ENCODE measurements at regions not wholly inside any gene's neighbourhood (a gene's known extent, or its start where the extent isn't known, plus 50 kb on each side); places are given as distances from the start of the nearest gene placed in this dataset.

DNA sequence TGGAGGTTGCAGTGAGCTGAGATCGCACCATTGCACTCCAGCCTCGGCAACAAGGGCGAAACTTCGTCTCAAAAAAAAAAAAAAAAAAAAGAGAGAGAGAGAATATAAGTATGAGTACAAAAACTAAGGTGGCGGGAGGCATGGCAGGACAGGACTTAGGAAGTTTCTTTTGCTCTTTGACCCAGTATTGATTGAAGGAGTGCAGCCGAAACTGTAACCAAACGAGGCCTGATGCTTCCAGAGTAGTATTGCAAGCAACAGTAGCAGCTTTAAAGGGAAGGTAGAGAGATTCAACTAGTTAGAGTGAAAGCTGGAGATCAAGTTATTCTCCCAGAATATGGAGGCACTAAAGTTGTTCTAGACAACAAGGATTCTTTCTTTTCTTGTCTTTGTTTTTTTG lies 99.2 kb upstream of the CASZ1 start:
- DNase-seq (ENCODE audit: low read depth): no peak
- no peak overlapping the region for H3K4me3 ChIP-seq (ENCODE audit: low read depth, low read length)
- TF ChIP-seq, protein P1, sequence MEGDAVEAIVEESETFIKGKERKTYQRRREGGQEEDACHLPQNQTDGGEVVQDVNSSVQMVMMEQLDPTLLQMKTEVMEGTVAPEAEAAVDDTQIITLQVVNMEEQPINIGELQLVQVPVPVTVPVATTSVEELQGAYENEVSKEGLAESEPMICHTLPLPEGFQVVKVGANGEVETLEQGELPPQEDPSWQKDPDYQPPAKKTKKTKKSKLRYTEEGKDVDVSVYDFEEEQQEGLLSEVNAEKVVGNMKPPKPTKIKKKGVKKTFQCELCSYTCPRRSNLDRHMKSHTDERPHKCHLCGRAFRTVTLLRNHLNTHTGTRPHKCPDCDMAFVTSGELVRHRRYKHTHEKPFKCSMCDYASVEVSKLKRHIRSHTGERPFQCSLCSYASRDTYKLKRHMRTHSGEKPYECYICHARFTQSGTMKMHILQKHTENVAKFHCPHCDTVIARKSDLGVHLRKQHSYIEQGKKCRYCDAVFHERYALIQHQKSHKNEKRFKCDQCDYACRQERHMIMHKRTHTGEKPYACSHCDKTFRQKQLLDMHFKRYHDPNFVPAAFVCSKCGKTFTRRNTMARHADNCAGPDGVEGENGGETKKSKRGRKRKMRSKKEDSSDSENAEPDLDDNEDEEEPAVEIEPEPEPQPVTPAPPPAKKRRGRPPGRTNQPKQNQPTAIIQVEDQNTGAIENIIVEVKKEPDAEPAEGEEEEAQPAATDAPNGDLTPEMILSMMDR (IDR thresholded peaks at IDR 0.05; ENCODE audit: low read depth, low read length, missing control alignments): no peak

DNA sequence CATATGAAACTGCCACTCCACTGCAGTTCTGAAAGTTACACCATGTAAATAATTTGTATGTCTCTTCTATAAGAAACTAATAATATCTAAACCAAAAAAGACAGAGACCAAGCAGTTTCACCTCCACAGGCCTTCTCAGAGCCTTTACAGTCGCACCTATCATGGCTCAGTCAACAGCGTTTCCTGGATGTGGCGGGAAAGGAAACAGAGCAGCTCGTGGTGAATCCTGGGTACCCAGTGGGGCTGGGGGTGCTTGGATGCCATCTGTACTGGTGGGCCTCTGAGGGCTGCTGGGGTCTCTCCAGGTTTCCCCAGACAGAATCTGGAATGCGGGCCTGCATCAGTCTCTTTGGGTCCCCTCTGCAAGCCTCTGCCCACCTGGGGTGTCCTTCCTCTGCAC lies 100.2 kb upstream of the CASZ1 start:
- TF ChIP-seq, protein P1 (IDR thresholded peaks at IDR 0.05; ENCODE audit: low read depth, low read length, missing control alignments): no peak
- H3K4me3 ChIP-seq (ENCODE audit: low read depth, low read length): no peak overlapping the region
- no peak for DNase-seq (ENCODE audit: low read depth)

DNA sequence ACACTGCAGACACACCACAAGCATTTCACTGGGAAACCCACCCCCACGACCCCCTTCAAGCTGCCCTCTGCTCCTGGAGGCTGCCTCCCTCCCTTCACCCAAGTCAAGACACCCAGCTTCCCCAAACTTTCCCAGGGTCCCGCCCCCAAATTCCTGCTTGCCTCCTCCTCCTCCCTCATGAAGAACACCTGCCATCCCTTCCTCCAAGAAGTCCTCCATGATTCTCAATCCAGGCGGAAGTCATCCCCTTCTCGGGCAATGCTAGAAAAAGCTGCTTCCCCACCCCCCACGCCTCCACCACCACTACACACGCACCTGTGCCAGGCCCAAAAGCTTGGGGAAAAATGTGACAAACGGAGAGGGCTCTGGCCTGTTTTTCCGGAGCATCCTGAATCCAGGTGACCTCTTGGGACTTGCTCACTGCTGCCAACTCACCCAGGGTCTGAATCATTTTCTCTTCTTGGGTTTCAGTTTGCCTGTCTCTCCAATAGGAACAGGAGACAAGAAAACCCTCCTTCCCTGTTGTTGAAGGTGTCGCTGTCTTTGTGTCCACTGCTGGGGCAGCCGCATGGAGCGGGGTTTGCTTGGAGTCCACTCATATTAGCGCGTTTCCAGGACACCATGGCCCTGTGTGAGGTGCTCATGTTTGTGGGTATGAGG lies 101.0 kb upstream of the CASZ1 start:
- DNase-seq (ENCODE audit: low read depth): no peak
- TF ChIP-seq, protein P1 (IDR thresholded peaks at IDR 0.05; ENCODE audit: low read depth, low read length, missing control alignments): no peak
- no peak overlapping the region for H3K4me3 ChIP-seq (ENCODE audit: low read depth, low read length)

DNA sequence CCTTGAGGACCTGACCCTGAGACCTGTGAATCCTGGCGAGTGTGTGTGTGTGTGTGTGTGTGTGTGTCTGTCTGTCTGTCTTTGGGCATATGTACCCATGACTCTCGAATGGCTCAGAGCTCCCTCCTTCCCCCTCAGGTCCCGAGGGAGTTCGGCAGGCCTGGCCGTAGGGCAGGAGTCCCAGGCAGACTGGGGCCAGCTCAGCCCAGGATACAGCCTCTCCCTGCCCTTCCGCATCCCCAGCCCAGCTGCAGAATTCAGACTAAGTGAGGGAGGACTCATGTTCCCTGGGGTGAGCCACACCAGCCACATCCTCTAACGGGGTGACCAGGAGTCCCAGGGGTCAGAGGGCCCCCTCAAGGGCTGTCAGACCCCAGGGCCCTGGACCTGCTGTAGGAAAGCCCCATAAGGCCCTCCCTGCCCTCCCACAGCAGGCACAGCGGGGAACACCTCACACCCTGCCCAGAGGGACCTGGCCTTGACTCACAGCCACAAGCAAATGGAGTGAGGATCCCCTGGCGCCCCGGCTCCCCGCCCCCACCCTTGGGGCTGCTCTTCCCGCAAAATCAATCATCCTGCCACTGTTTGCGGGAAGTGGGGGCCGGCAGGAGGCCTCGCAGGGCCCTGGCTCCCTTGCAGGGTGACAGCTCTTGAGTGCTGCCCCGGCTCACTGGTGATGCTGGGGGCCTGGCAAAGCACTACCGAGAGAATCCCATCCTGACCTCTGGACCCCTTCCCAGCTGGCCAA lies 101.7 kb upstream of the CASZ1 start:
- no peak overlapping the region for H3K4me3 ChIP-seq (ENCODE audit: low read depth, low read length)
- DNase-seq (ENCODE audit: low read depth): no peak
- TF ChIP-seq, protein P1 (IDR thresholded peaks at IDR 0.05; ENCODE audit: low read depth, low read length, missing control alignments): no peak

DNA sequence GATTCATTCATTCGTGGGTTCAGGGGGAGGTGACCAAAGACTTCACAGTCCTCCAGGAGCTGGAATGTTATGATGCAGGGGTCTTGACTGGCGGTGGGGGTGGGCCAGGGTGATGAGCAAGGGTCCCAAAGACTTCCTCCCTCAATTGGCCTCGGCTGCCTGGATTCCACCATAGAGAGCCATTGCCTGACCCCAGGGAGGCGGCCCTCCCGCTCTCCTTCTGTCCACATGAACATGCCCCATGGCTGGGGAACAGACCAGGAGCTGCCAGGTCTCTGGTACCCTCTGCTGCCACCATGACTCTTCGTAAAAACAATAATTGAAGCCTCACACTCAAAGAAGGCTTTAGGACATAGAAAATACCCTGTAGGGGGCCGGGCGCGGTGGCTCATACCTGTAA lies 102.5 kb upstream of the CASZ1 start:
- TF ChIP-seq, protein P1 (IDR thresholded peaks at IDR 0.05; ENCODE audit: low read depth, low read length, missing control alignments): no peak
- no peak for DNase-seq (ENCODE audit: low read depth)
- no peak overlapping the region for H3K4me3 ChIP-seq (ENCODE audit: low read depth, low read length)

DNA sequence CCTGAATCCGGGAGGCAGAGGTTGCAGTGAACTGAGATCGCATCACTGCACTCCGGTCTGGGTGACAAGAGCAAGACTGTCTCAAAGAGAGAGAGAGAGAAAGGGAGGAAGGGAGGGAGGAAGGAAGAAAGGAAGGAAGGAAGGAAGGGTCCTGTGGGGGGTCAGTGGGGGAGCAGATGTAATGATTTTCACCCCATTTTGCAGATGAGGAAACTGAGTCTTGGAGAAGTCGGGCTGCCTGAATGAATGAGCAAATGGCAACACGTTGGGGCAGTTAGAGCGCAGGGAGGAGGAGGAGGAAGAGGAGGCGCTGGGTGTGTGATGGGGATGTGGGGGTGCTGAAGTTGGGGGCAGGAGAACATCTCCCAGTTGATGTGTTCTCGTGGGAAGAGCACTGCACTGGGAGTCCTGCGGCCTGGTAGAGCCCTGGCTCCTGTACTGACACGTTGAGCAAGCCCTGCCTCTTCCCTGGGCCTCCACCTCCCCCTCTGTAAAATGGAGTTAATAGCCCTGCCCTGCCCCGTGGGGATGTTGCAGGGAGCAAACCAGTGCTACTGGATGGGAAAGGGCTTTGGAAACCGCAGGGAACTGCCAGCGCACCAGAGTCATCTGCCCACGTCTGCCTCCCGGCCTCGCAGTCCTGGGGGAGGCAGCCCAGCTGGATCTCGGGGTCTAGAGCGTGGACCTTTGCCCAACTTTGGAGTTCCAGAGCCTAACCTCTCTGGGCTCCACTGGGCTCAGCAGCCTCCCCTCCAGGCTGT lies 103.2 kb upstream of the CASZ1 start:
- TF ChIP-seq, protein P1 (IDR thresholded peaks at IDR 0.05; ENCODE audit: low read depth, low read length, missing control alignments): no peak
- DNase-seq (ENCODE audit: low read depth): no peak
- H3K4me3 ChIP-seq (ENCODE audit: low read depth, low read length): no peak overlapping the region
